SH-SY5Y (cell line): ENCODE measurements at regions not wholly inside any gene's neighbourhood (a gene's known extent, or its start where the extent isn't known, plus 50 kb on each side); places are given as distances from the start of the nearest gene placed in this dataset.

Experiments used
- GATA2 ChIP-seq: IDR thresholded peaks from 2 replicates; pipeline ENCODE4 v1.6.1; 2011; ENCODE audit warnings: mild to moderate bottlenecking, low read depth, low read length
- GATA3 ChIP-seq: IDR thresholded peaks from 2 replicates; pipeline ENCODE4 v1.6.1; 2011; ENCODE audit warnings: low read depth, mild to moderate bottlenecking, low read length, moderate library complexity

DNA sequence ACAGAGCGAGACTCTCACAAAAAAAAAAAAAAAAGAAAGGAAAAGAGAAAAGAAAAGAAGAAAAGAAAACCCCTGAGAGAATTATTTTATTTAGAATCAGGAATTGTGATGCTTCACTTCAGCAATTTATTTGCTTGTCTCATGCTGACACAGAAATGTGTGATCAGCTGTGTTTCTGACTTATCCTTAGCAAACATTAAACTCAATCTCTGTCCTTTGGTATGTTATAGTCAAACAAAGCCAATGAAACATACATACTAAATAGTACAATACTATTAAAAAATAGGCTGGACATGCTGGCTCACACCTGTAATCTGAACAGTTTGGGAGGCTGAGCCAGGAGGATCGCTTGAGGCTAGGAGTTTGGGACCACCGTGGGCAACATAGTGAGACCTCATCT is 733.0 kb upstream of the FZD8 start:
- no peak for TF ChIP-seq GATA2
- no peak for TF ChIP-seq GATA3
